Choroid plexus epithelial cell (primary cell): ENCODE measurements at regions not wholly inside any gene's neighbourhood (a gene's known extent, or its start where the extent isn't known, plus 50 kb on each side); places are given as distances from the start of the nearest gene placed in this dataset.

Source experiments
- DNase-seq: peaks from one replicate; pipeline ENCODE4 v3.0.0-alpha.2; 2010; ENCODE audit warnings: low read depth
- H3K4me3 ChIP-seq: 2 replicates; pipeline ENCODE4 v1.5.1; 2011; ENCODE audit warnings: low read depth, mild to moderate bottlenecking, control low read depth, low read length, moderate library complexity
- CTCF ChIP-seq: conservative IDR thresholded peaks from 2 replicates; pipeline ENCODE4 v1.5.1; 2011; ENCODE audit warnings: low read depth, mild to moderate bottlenecking, control low read depth, inconsistent platforms, low read length, moderate library complexity

GRCh38 chr2:45216118-45216517 is 206.9 kb upstream of the SIX2 start:
- TF ChIP-seq CTCF, result no peak
- DNase-seq, result no peak
- no peak overlapping the region for H3K4me3 ChIP-seq

GRCh38 chr2:45214550-45214949 is 205.3 kb upstream of the SIX2 start:
- no peak for TF ChIP-seq CTCF
- no peak for DNase-seq
- H3K4me3 ChIP-seq, result no peak overlapping the region

GRCh38 chr2:45212953-45213635 is 203.8 kb upstream of the SIX2 start:
- H3K4me3 ChIP-seq, result no peak overlapping the region
- peak; percentile 39 for DNase-seq
- no peak for TF ChIP-seq CTCF

- DNase-seq, result no peak
- H3K4me3 ChIP-seq, result no peak overlapping the region
- no peak for TF ChIP-seq CTCF
These were observed 202.4 kb upstream of the SIX2 start for GRCh38 chr2:45211636-45212035.

- no peak overlapping the region for H3K4me3 ChIP-seq
- DNase-seq, result no peak
- TF ChIP-seq CTCF, result no peak
These were observed 201.4 kb upstream of the SIX2 start for GRCh38 chr2:45210462-45211195.

- no peak for TF ChIP-seq CTCF
- H3K4me3 ChIP-seq, result no peak overlapping the region
- DNase-seq, result no peak
These were observed 200.6 kb upstream of the SIX2 start for GRCh38 chr2:45209875-45210274.

GRCh38 chr2:45209302-45209701 is 200.1 kb upstream of the SIX2 start:
- DNase-seq, result no peak
- no peak overlapping the region for H3K4me3 ChIP-seq
- TF ChIP-seq CTCF, result no peak
